GM21529 (cell line): ENCODE measurements at regions not wholly inside any gene's neighbourhood (a gene's known extent, or its start where the extent isn't known, plus 50 kb on each side); places are given as distances from the start of the nearest gene placed in this dataset.

Source experiments
- ATAC-seq: cut with Tn5 transposase; IDR thresholded peaks from one replicate; pipeline ENCODE4 v1.9.1; 2021; ENCODE audit not compliant: unreplicated experiment

DNA sequence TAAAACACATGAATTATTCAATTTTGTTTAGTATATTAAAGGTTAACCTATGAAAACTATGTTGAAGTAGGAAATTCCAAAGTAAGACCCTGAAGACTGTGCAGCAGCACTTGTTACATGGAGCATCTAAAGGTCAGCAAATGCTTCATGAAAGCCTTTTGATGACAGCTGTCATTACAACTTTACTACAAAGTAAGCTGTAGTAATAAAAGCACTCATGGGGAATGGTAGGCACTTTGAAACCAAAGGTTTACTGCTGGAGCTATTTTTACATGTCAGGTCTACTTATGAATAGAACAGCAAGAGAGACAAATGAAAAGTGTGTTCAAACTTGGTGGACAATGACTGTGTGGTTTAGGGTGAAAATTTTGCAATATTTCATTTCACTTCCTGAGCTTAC is 672.5 kb upstream of the PCDH20 start:
- no peak for ATAC-seq

GRCh38 chr13:62087124-62087523 is 671.5 kb upstream of the PCDH20 start:
- ATAC-seq, result no peak

DNA sequence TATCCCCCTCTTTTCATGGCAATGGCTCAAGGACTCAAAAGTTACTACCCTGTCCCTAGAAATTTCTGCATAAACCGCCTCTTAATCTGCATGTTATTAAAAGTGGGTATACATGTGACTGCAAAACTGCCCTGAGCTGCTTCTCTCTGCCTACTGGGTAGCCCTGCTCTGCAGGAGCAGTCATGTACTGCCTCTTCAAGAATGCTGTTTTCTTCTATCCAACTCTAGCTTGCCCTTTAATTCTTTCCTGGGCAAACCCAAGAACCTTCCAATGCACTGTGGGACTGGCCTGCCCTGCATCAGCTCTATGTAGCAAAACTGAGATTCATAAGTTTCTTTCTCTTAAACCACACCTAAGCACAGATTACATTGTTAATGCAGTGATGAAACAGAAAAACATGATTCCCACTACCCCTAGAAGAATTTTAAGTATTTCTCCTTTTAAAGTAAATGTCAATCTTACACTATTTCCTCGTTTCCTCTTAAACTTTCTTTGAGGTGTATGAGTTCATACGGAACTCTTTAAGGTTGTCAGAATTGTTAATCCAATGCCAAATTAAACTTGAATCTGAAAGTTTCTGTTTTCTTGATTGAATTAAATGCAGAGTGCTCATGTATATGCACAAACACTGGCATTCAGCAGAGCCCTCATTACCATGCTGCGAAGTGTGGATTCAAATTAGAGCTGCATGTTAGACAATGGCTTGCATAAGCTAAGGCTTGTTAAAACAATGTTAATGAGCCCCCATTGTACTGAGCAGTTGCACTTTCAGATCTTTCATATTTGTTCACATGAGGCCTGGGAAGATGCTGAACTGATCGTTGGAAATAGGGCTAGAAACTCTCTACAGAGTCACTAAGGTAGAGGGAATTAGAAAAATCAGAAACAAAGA is 669.9 kb upstream of the PCDH20 start:
- no peak for ATAC-seq

DNA sequence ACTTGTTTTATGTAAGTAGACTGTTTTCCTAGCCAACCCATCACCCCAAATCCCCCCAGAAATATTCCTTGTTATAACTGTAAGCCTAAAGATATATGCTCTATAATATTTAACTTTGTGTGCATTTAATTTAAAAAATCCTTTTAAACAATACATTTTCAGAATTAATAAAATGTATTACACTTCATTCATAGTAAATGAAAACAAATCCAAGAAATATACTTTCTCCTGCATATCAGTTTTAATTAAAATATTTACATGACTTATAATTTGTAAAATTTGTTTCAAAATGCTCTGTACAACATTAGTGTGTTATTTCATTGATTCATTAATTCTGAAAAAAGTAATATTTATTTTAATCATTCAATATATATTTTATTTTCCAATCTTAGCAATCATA is 669.1 kb upstream of the PCDH20 start:
- no peak for ATAC-seq

- ATAC-seq, result no peak
Observed at GRCh38 chr13:62067821-62068220, 652.2 kb upstream of the PCDH20 start.

DNA sequence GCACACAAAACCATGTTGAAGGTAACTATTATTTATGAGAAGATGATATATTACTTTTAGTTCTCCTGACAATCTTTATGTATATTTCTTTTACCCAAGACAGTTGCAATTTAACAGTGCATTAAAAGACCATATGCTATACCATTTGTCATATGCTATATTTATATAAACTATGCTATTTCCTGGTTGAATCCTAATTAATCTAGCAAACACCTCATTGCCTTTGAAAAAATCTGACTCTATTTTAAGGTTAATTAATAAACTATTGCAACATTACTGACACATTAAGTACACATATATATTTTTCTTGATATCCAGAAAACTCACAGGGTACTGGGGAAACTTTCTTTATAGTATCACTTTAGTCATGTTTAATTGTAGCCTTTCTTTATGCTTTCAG is 649.4 kb upstream of the PCDH20 start:
- ATAC-seq, result no peak

GRCh38 chr13:62061751-62062150 is 646.1 kb upstream of the PCDH20 start:
- ATAC-seq, result no peak

DNA sequence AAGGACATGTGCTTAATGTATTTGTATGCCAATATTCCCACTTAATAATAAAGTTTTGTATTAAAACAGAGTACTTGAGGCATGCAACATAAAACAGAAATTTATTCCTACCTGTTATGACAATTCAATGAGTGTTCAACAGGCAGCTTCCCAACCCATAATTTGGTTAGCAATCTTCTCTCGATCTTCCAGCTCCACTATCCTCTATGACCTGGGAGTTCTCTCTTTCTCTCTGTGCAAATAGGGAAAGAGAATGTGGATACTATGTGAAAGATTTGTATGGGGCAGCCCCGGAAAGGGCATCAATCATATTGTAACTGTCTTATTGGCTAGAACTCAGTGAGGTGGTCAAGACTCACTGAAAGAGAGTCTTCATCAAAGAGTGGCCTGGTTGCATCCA is 644.9 kb upstream of the PCDH20 start:
- ATAC-seq, result no peak

DNA sequence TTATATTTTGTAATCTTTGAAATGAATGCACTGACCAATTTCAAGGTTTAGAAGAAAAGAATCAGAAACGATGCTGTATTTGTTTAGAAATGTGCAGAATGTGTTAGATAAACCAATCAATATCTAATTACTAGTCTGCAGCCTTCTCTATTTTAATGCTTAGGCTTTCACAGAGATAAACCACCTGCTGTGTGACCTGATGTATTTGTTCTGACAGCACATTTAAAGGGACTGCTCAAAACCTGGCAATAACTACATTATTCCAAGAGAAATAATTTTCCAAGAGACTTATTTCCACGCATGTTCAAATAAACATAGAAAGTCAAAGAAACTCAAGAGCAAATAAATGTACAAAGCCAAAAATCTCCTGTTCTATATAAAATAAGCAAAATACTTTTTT is 641.6 kb upstream of the PCDH20 start:
- no peak for ATAC-seq

GRCh38 chr13:62049992-62050391 is 634.3 kb upstream of the PCDH20 start:
- ATAC-seq, result no peak

- no peak for ATAC-seq
Observed at GRCh38 chr13:62046512-62046911, 630.9 kb upstream of the PCDH20 start.

- ATAC-seq, result no peak
Observed at GRCh38 chr13:62043600-62043999, 628.0 kb upstream of the PCDH20 start.

GRCh38 chr13:62040806-62041205 is 625.2 kb upstream of the PCDH20 start:
- no peak for ATAC-seq

DNA sequence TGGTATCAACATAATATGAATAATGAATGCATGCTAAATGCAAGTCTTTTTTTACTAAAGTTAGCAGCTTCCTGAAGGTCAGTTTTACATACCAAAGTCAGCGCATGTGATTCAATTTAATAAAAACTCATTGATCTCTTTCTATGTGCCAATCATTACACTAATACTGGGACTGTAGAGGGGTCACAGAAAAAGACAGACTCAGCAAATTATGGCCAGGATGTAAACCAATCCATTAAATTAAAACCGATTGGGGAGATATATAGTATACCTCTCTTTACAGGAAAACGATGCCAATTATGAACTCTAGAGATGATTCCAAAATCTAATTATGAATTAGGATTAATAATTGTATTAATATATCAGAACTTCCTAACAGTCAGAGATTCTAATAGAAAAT is 624.4 kb upstream of the PCDH20 start:
- ATAC-seq, result no peak

DNA sequence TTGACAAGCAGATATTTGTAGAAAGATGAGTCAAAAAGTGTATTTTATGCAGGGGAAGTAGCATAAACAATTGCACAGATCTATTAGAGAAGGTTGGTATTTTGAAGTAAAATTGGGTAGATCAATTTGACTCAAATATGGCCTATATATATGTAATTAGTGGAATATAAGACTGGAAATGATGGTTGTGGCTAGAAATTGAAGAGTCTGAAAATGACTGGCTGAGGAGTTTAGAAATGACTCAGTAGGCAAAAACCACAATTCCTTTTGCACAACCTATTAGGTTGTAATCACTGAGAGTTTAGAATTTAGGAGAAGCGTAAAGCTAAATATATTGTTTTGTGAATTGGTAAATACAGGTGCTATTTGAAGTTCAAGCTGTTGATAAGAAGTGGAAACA is 622.6 kb upstream of the PCDH20 start:
- ATAC-seq, result no peak

DNA sequence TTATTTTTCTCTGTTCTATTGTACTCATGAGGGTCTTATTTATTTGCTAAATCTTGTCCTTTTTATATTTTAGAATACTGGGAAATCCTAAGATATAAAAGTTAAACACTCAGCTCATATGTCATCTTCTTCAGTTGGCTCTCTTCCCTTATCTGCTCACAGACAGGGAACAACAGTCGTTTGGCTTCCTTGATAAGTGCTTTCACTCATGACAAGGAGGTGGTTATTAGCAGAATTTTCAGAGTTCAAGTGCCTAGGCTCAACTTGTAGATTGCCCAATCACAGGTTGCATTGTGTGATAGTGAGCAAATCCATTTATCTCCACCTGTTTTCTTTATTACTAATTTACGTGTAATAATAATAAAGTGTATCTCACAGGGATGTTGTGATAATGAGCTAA is 620.3 kb upstream of the PCDH20 start:
- no peak for ATAC-seq

DNA sequence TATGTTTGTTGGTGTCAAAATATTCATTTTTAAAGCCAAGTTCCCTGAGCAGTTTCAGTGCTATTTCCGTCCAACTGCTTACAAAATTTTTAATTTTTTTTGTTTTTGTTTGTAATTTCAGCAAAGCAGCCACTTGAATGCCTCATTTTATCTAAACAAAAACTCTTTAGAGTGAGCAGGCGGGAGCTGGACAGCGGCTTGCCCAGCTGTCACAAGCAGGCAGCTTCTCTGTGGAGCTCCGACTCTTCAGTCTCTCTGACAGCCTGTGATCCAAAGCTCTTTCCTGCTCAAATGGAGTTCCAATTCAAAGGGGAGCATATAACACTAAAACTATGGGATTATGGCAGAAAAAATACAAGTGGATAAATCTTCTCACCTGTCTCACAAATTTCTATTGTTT is 618.3 kb upstream of the PCDH20 start:
- no peak for ATAC-seq

- ATAC-seq, result no peak
Observed at GRCh38 chr13:62022369-62022768, 606.7 kb upstream of the PCDH20 start.

GRCh38 chr13:62019858-62020257 is 604.2 kb upstream of the PCDH20 start:
- ATAC-seq, result no peak

- ATAC-seq, result no peak
Observed at GRCh38 chr13:62014299-62014698, 598.6 kb upstream of the PCDH20 start.

GRCh38 chr13:62003452-62003851 is 587.8 kb upstream of the PCDH20 start:
- no peak for ATAC-seq

DNA sequence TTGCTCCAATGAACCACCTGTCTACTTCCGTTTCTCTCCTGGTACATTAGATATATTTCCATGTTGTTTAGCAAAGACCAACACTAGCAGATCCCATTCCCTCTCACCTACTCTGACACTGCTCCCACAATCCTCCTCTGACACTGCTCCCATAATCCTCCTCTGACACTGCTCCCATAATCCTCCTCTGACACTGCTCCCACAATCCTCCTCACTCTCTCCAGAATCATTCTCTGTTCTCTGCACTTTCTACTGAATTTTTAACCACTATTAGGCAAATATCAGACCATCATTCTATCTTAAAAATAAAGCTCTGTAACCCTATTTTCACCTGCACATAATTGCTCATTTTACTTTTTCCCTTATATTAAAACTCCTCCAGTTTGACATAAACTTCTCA is 578.5 kb upstream of the PCDH20 start:
- ATAC-seq, result no peak

DNA sequence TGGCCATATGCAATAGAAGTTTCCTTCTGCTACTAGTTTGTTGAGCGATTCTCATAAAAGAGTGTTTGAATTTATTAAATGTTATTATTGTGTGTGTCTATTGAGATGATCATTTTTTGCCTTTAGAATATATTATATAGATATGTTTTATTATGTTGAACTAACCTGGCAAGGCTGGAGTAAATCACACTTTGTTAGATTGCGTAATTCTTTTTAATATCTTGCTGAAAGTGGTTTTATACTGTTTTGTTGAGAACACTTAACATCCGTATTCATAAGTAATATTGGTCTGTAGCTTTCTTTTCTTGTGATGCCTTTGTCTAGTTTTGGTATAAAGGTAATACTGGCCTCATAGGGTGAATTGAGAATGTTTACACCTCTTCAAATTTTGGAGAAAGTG is 574.3 kb upstream of the PCDH20 start:
- ATAC-seq, result no peak
